ENCODE measurements at regions not wholly inside any gene's neighbourhood (a gene's known extent, or its start where the extent isn't known, plus 50 kb on each side); places are given as distances from the start of the nearest gene placed in this dataset.

GRCh38 chr3:178072391-178073305, 463.6 kb upstream of the KCNMB2 start:
- TF ChIP-seq RARB (CRISPR knock-in tag; IDR thresholded peaks at IDR 0.05) (no peak), TCF4 (CRISPR knock-in tag; IDR thresholded peaks at IDR 0.05; ENCODE audit: borderline replicate concordance) (no peak), POU6F1 (CRISPR knock-in tag; IDR thresholded peaks at IDR 0.05; ENCODE audit: borderline replicate concordance, low read depth) (no peak)

Measured in SK-N-SH treated with all-trans-retinoic acid at 6 μM for 48 hours (cell line).